Psoas muscle (tissue), 7 donors: ENCODE measurements at regions not wholly inside any gene's neighbourhood (a gene's known extent, or its start where the extent isn't known, plus 50 kb on each side); places are given as distances from the start of the nearest gene placed in this dataset.

Experiments used
- ATAC-seq, 4 donors: fragments of 200-7000 bp; cut with Tn5 transposase; one replicate each; pipeline ENCODE4 v1.9.1; 2020; ENCODE audit warnings: moderate library complexity in 3 of 4, mild to moderate bottlenecking in 2 of 4
- DNase-seq, 2 donors: peaks; one replicate each; pipeline ENCODE4 v3.0.0-alpha.2; 2020
- H3K27ac ChIP-seq: fragments of 200-600 bp; one replicate; pipeline ENCODE4 v1.8.0; 2022
- H3K27me3 ChIP-seq, 3 donors: fragments of 200-600 bp in 1 of 3; one replicate each; pipeline versions ENCODE4 v1.6.1 to v1.8.0; 2013 to 2022; ENCODE audit warnings: low read length in 2 of 3, mild to moderate bottlenecking in 2 of 3, moderate library complexity in 1 of 3; ENCODE audit not compliant: insufficient read depth in 3 of 3
- H3K36me3 ChIP-seq, 2 donors: fragments of 200-600 bp in 1 of 2; one replicate each; pipeline versions ENCODE4 v1.6.1 to v1.8.0; 2013 to 2022; ENCODE audit warnings: low read depth in 1 of 2, mild to moderate bottlenecking in 1 of 2, moderate library complexity in 1 of 2; ENCODE audit not compliant: insufficient read depth in 1 of 2
- H3K4me1 ChIP-seq: fragments of 200-600 bp; one replicate; pipeline ENCODE4 v1.8.0; 2022
- H3K4me3 ChIP-seq: fragments of 200-600 bp; one replicate; pipeline ENCODE4 v1.8.0; 2022; ENCODE audit warnings: mild to moderate bottlenecking
- H3K9me3 ChIP-seq: fragments of 200-600 bp; one replicate; pipeline ENCODE4 v1.8.0; 2022
- WGBS, 3 donors: extraction: QIAGEN DNeasy Blood & Tissue Kit; methylation state at CpG; one replicate each; pipeline versions ENCODE4 v1.1.6 to v1.1.7; 2013; 5-methylcytosine and 5-hydroxymethylcytosine counted together
- intact Hi-C, 2 donors: fragments of 100-400 bp; cut with DNase I; formaldehyde crosslinking; loops; one replicate each; pipeline versions ENCODE4 v1.11.0 to v1.14.2; 2022
- TF ChIP-seq, protein P1 (sequence below): fragments of 200-600 bp; IDR thresholded peaks from one replicate; pipeline ENCODE4 v1.8.0; 2022; ENCODE audit warnings: antibody characterized with exemption
- donor health status: healthy with polysubstance abuse.
- donor health status: DM: no; HTN: no; CAD: no; lungs with moderate emphysema.
- donor health status: Bipolar disorder and iron deficiency.
- donor health status: healthy.
- donor health status: DM: yes; HTN: yes; CAD: no.
- donor health status: DM: no; HTN: no; CAD: no.
- donor health status: DM: yes; HTN: yes; CAD: no.

DNA sequence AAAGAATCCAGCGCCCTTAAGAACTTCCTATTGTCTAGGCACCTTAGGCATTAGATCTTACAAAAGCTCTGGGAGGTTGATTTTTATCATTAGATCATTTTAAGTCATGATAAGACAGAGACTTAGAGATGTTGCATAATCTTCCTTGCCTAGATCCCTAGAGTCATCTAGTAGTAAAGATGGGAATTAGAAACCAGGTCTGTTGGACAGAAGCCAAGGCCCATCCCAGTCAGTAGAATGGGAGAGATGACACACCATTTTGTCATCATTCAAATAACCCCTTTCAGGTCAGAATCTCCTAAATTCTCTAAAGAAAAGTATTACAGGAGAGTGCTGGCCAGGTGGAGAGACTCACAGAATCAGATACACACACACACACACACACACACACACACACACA, 579.1 kb downstream of the BMP2 start:
- Histone ChIP-seq H3K9me3 (no peaks in the 10 kb centered on the region), H3K27me3 (no peaks in the 10 kb centered on the region), H3K36me3 (no peaks in the 10 kb centered on the region), H3K27ac (no peak overlapping the region), H3K4me3 (no peak overlapping the region), H3K4me1 (no peaks in the 10 kb centered on the region)
- 86 to 97% (median 95%) methylated on average over 1 of the region's 1 CpG for WGBS, 3 donors
- no peak for DNase-seq
- no peak for ATAC-seq
- TF ChIP-seq, protein P1, sequence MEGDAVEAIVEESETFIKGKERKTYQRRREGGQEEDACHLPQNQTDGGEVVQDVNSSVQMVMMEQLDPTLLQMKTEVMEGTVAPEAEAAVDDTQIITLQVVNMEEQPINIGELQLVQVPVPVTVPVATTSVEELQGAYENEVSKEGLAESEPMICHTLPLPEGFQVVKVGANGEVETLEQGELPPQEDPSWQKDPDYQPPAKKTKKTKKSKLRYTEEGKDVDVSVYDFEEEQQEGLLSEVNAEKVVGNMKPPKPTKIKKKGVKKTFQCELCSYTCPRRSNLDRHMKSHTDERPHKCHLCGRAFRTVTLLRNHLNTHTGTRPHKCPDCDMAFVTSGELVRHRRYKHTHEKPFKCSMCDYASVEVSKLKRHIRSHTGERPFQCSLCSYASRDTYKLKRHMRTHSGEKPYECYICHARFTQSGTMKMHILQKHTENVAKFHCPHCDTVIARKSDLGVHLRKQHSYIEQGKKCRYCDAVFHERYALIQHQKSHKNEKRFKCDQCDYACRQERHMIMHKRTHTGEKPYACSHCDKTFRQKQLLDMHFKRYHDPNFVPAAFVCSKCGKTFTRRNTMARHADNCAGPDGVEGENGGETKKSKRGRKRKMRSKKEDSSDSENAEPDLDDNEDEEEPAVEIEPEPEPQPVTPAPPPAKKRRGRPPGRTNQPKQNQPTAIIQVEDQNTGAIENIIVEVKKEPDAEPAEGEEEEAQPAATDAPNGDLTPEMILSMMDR = no peak
- intact Hi-C loops = no loop called here

- WGBS, 3 donors = 49 to 53% (median 50%) methylated on average over 2 of the region's 2 CpGs
- H3K36me3 ChIP-seq = no peaks in the 10 kb centered on the region
- no peaks in the 10 kb centered on the region for H3K27me3 ChIP-seq
- no peak for DNase-seq
- TF ChIP-seq, protein P1 = no peak
- H3K4me3 ChIP-seq = no peak overlapping the region
- no peak for ATAC-seq
- intact Hi-C loops = no loop called here
- H3K9me3 ChIP-seq = no peaks in the 10 kb centered on the region
- no peaks in the 10 kb centered on the region for H3K4me1 ChIP-seq
- H3K27ac ChIP-seq = no peak overlapping the region
Measured at GRCh38 chr20:7347409-7347808, 579.9 kb downstream of the BMP2 start.

- Histone ChIP-seq H3K4me3 (no peak overlapping the region), H3K27ac (no peak overlapping the region), H3K27me3 (no peaks in the 10 kb centered on the region), H3K36me3 (no peaks in the 10 kb centered on the region), H3K9me3 (no peaks in the 10 kb centered on the region), H3K4me1 (no peaks in the 10 kb centered on the region)
- TF ChIP-seq, protein P1 = no peak
- ATAC-seq = no peak
- WGBS, 3 donors = 71 to 82% (median 76%) methylated on average over 1 of the region's 1 CpG
- DNase-seq = no peak
- intact Hi-C loops = no loop called here
Measured at GRCh38 chr20:7348253-7348652, 580.8 kb downstream of the BMP2 start.

- H3K27ac ChIP-seq = no peak overlapping the region
- H3K4me3 ChIP-seq = no peak overlapping the region
- no peaks in the 10 kb centered on the region for H3K27me3 ChIP-seq
- WGBS, 3 donors = 56 to 64% (median 62%) methylated on average over 9 of the region's 9 CpGs
- no peaks in the 10 kb centered on the region for H3K9me3 ChIP-seq
- no peaks in the 10 kb centered on the region for H3K4me1 ChIP-seq
- no peak for DNase-seq
- no peak for ATAC-seq
- no peaks in the 10 kb centered on the region for H3K36me3 ChIP-seq
- intact Hi-C loops = no loop called here
- TF ChIP-seq, protein P1 = no peak
Measured at GRCh38 chr20:7352165-7352564, 584.7 kb downstream of the BMP2 start.

DNA sequence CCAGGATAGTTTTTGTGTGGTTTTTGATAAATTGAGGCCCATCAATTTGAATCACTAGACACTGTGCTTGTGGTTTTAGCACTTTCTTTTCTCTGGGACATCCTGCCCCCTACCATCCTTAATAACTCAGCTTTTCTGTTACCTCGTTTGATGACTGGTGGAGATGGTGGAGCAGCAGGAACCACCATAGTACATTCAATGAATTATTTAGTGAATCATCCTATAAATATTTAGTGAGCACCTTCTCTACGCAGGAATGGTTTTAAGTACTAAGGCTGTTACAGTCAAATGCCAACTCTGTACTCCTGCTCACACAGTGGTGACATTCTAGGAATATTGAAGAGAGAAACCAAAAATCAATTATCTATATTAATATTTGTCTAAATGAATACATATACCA, 585.2 kb downstream of the HAO1 start:
- Histone ChIP-seq H3K27ac (no peak overlapping the region), H3K27me3 (no peaks in the 10 kb centered on the region), H3K9me3 (no peaks in the 10 kb centered on the region), H3K36me3 (no peaks in the 10 kb centered on the region), H3K4me3 (no peak overlapping the region), H3K4me1 (no peaks in the 10 kb centered on the region)
- no peak for ATAC-seq
- intact Hi-C loops = no loop called here
- 47 to 57% (median 52%) methylated on average over 2 of the region's 2 CpGs for WGBS, 3 donors
- DNase-seq = no peak
- TF ChIP-seq, protein P1 = no peak
